ENCODE measurements at regions not wholly inside any gene's neighbourhood (a gene's known extent, or its start where the extent isn't known, plus 50 kb on each side); places are given as distances from the start of the nearest gene placed in this dataset.
A peak's percentile ranks its signal among the peaks of the same experiment; 100 is the strongest.
"Not testable (repeated sequence)": the region's sequence is repeated elsewhere in the genome, so short reads cannot be mapped to it uniquely, and the experiment has no call there.

DNA sequence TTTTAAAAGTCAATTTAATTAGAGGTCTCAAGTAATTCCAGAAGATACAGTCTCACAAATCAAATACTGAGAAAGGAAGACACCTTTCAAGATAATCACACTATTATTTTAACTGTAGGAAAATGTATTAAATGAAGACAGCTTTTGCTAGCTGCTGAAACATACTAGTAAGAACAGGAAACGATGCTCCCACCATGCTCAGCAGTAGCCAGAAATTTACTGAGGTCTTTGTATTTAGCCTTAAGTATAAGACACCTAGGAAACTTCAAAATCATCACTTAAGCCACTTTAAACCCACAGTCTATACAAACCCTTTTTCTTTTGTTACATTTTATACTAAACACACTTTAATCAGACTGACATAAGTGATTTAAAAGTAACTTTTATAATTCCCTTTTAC is 72.7 kb upstream of the NPIPB12 start:
- DNase-seq (ENCODE audit: low read depth); H3K4me3 ChIP-seq (ENCODE audit: low read depth, low read length): not testable (repeated sequence)

DNA sequence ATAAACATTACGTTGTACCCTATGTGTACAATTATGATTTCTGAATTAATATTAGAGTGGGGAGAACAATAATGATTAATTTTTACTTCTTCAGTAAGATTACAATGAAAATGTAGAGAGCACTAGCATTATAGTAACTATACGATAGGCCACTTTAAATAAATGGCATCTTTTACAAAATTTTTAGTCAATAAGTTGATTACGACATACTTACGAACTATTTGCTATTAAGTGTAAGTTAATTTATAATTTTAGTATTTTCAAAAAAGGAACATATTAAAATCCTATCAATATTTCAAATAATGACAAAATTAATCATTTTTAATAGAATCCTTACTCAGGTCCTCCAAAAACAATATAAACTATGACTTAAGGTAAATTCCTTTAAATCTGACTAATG is 75.6 kb upstream of the NPIPB12 start:
- not testable (repeated sequence) for H3K4me3 ChIP-seq (ENCODE audit: low read depth, low read length); DNase-seq (ENCODE audit: low read depth)

DNA sequence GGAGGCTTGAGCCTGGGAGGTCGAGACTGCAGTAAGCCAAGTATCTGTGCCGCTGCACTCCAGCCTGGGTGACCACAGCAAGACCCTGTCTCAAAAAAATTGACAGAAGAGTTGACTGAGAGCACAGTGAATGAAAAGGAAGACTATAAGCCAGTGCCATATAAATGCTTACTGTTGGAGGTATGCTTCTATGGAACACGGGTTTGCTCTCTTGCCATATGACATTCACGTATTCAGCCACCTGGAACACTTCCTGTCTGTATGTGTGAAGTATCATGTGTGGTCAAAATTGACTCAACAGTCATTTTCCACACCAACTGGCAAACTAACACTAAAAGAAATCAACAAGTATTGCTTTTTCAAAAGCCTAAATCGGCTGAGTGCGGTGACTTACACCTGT is 71.1 kb upstream of the SPN start:
- DNase-seq (ENCODE audit: low read depth); H3K4me3 ChIP-seq (ENCODE audit: low read depth, low read length): not testable (repeated sequence)

DNA sequence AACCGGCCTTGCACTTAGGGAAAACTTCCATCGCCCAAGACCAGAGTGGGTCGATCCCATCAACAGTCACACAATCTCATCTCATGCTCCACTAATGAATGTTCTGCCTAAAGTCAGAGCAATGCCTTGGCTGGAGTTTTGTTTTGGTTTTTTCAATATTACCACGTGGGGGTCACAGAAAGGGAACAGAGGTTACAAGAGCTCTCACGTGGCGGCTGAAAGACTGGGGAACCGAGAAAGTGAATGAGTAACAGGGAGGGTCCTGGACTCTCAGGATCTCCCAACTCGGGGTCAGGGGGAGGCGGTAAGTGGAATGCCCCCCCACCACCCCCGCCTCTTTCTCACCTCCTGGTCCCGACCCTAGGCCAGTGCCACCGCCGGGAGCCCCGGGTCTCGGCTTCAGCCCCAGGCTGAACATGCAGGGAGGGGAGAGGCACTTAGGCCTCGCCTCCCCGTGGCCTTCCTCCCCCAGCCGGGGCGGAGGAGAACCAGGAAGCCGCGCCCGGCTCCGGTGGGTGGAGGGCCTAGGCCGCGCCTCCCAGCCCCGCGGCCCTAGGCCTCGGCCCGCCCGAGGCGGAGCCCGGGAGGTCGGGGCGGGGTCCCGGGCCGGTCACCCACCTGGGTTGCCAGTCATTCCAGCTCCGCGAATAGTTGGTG is 68.7 kb upstream of the SPN start:
- not testable (repeated sequence) for DNase-seq (ENCODE audit: low read depth)
- peak overlapping the region; percentile 61 for H3K4me3 ChIP-seq (ENCODE audit: low read depth, low read length)

DNA sequence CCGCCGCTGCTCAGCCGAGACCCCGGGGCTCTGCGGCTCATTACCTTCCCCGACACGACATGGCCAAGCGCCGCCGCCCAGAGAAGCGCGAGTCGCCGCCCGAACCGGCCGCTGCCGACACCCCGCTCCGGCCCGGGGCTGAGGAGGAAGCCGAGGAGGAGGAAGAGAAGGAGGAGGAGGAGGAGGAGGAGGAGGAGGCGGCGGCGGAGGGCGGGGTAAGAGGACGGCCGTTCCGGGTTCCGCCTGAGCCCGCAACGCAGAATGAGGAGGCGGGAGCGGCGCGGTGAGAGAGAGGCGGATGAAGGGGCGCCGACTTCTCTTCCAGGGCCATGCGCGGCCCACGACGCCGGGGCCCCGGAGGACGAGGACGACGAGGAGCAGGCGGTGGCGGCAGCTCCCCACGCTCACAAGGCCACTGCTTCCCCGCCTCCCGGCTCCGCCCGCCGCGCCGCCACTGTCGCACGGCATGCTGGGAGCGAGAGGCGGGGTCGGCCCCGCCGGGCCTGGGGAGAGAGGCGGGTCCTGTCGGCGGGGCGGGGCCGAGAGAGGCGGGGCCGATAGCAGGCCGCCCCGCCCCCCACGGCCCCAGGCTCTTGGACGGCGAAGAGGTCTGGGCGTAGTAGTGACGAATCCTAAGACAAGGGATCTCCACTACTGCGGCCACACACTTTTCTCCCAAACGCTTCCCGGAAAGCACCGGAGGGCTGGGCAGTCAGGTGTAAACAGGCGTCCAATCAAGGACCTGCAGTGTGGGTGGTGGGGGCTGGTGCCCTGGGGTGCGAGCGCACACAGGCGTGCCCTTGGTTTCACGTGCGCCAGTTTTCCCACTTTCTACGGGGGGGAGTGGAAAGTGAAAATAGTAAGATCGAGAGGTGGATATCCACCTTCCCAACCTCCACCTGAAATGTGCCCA is 67.9 kb upstream of the SPN start:
- DNase-seq (ENCODE audit: low read depth), result peak; percentile 88
- H3K4me3 ChIP-seq (ENCODE audit: low read depth, low read length), result peak overlapping the region; percentile 61

DNA sequence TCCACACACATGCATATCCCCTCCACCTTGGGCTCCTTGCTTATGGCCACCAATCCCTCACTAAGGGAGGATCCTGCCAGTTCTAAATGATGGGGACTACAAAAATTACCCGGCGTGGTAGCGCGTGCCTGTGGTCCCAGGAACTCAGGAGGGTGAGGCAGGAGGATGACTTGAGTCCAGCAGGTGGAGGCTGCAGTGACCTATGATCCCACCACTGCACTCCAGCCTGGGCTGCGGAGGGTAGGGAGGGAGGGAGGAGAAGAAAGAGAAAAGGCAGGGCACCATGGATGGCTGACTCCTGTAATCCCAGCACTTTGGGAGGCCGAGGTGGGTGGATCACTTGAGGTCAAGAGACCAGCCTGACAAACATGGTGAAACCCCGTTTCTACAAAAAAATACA is 66.0 kb upstream of the SPN start:
- DNase-seq (ENCODE audit: low read depth); H3K4me3 ChIP-seq (ENCODE audit: low read depth, low read length): not testable (repeated sequence)

DNA sequence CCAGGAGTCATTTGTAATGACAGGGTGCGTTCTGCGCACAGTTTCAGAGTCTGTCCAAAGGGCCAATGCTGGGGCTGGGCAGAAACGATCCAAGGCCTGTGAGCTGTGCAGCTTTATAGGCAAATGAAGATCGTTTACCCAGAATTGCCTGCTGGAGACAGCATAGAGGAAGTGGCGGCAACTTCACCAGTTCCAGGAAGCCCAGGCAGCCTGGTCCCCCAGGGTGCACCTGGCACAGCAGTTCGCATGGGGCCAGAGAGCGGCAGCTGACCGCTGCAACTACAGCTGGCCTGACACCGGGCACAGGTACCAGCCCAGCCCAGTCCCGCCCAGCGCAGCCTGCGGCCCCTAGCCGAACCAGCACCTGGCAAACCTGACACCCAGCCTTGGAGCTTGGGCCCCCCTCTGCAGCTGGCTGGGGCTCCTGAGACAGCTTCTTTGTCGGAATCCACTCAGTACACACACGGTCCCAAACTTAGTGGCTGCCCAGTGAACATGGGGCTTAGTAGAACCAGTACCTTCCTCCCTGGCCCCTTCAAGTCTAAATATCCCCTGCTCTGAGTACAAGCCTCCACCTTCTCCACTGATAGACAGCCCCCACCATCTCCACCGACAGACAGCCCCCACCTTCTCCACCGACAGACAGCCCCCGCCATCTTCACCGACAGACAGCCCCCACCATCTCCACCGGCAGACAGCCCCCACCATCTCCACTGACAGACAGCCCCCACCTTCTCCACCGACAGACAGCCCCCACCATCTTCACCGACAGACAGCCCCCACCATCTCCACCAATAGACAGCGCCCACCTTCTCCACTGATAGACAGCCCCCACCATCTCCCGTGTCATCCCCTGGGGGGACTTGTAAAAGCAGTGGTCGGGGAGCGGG is 62.7 kb upstream of the SPN start:
- not testable (repeated sequence) for DNase-seq (ENCODE audit: low read depth); H3K4me3 ChIP-seq (ENCODE audit: low read depth, low read length)

DNA sequence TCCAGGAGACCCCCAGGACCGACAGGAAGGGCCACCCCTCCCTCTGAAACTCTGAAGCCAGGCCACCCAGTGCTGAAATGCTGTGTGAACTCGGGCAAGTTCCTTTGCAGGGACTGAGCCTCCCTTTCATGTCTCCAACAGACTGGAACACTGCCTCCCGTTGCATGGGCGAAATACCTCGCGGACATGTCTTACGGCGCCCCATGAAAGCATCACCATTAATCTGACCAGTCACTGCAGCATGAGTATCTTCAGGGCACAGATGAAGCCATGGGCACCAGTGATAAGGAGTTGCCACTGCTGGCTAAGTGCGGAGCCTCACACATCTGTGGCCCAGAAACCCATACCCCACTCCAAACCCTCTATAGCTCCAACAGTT is 60.8 kb upstream of the SPN start:
- DNase-seq (ENCODE audit: low read depth); H3K4me3 ChIP-seq (ENCODE audit: low read depth, low read length): not testable (repeated sequence)

DNA sequence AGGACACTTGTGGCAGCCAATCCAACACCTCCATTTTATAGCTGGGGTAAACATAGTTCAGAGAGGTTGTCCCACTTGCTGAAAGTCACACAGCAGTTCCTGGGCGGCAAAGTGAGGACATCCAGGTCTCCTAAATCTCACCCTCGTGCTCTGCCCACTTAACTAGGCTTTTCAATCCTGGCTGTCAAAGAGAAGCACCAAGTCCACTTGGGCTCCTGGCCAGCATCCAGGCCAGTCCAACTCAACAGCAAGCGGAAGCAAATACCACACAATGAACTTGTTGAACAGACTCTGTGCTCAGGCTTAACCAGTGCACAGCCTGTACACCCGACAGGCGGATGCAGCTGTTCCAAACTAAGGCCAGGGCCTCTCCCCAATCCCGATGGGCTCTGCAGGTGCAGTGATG is 60.4 kb upstream of the SPN start:
- not testable (repeated sequence) for DNase-seq (ENCODE audit: low read depth); H3K4me3 ChIP-seq (ENCODE audit: low read depth, low read length)

DNA sequence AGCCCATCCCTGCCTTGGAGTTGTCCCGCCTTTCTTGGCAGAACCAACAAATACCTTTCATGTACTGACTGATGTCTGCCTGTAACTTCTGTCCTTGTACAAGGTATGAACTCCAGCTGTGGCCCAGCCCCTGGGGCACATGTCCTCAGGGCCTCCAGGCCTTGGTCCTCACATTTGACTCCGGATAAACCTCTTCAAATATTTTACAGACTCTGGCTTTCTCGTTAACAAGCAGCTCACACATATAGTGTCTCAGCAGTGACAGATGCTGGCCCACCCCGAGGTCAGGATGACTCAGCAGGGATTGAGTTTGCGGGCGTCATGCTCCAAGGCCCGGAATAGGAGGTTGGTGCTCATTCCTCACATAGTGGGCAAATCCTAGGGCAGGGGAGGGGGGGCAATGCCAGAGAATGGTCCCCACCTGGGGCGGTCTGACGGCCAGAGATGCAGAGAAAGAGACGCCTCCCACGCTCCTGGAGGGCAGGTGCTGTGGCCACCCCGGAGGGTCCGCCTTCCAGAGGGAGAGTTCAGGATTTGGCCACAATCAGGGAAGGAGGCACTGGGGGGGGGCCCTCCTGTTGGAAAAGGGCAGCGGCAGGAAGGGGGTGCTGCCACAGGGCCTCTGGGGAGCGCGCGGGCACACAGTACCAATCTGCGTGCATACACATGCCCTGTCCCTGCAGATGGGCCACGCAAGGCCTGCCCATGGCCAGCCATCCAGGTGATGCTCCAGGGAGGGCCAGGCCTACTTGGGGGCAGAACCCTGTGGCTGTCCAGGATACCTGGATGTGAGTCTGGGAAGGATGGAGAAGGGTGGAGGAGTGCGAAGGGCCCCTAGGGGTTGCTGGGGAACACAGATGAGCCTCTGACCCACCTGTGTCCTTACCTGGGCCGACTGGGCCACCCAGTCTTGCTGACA is 58.2 kb upstream of the SPN start:
- DNase-seq (ENCODE audit: low read depth); H3K4me3 ChIP-seq (ENCODE audit: low read depth, low read length): not testable (repeated sequence)

DNA sequence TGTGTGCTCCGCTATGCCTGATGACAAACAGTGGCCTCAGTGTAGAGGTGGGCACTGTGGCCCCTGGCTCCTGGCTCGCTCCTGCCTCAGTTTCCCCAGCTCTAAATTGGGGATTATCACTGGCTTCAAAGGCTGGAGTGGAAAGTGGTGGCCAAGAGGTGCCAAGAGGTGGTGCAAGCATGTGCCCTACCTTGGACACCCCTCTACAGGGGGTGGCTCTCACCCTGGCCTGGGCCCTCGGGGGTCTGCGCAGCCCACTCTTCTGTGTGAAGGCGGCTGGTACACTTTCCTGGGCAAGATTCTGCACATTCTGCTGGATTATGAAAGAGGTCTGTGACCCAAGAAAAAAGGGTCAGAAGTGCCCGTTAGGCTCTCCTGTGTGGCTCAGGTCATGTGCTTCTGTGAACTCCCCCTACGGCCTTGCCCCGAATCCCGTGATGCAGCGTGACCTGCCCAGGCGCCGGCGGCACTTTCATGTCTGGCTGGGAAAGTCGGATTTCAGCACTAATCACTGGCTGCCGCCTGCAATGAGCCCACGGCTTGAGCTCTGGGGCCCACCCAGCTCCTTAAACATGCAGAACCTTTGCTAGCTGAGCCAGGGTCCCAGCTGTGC is 57.3 kb upstream of the SPN start:
- H3K4me3 ChIP-seq (ENCODE audit: low read depth, low read length); DNase-seq (ENCODE audit: low read depth): not testable (repeated sequence)

DNA sequence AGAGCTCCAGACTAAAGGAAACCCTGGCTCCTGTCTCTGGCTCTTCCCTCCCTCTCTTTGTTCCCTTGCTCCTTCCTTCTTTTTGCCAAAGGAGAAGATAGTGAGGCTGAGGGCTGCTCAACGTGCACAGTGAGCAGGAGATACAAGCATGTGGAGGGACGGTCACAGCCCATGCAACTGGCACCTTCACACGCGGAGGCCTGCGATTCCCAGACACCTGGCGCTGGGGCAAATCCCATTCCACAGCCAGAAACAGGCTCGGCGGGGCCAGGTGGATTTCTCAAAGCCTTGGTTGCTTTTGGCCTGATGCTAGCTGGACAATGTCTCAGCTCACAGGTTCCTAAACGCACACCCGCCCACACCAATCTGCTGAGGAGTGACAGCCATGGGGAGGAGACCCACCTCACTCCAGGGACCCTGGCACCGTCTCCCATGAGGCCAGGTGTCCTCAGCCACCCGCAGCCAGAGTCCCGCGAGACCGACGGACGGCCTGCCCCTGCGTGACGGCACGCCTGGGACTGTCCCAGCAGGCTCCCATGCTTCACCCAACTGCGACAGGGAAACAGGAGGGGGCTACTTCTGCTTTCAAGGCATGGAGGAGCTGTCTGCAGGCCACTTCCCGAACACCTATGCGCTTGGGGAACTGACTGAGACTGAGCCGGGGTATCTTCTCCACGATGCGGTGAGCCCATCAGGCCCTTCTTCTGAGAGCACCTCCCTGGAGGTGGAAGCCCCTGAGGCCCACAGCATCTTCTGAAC is 56.2 kb upstream of the SPN start:
- not testable (repeated sequence) for DNase-seq (ENCODE audit: low read depth); H3K4me3 ChIP-seq (ENCODE audit: low read depth, low read length)

DNA sequence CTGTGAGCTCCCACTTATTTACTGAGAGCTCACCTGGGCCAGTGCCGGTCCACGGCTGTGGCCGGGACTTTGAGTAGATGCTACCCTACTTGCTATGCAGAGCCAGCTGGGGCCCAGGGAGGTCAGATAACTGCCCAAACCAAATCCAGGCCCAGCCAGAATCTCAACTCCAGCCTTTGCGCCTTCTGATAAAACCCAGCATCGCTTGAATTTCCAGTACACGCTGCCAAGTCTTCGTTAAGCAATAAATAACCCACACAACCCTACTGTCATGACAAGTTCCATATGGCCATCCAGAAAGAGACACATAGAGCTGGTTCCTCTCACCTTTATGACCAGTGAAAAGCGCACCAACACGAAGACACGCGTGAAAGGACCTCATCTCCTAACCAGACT is 55.6 kb upstream of the SPN start:
- not testable (repeated sequence) for H3K4me3 ChIP-seq (ENCODE audit: low read depth, low read length)

DNA sequence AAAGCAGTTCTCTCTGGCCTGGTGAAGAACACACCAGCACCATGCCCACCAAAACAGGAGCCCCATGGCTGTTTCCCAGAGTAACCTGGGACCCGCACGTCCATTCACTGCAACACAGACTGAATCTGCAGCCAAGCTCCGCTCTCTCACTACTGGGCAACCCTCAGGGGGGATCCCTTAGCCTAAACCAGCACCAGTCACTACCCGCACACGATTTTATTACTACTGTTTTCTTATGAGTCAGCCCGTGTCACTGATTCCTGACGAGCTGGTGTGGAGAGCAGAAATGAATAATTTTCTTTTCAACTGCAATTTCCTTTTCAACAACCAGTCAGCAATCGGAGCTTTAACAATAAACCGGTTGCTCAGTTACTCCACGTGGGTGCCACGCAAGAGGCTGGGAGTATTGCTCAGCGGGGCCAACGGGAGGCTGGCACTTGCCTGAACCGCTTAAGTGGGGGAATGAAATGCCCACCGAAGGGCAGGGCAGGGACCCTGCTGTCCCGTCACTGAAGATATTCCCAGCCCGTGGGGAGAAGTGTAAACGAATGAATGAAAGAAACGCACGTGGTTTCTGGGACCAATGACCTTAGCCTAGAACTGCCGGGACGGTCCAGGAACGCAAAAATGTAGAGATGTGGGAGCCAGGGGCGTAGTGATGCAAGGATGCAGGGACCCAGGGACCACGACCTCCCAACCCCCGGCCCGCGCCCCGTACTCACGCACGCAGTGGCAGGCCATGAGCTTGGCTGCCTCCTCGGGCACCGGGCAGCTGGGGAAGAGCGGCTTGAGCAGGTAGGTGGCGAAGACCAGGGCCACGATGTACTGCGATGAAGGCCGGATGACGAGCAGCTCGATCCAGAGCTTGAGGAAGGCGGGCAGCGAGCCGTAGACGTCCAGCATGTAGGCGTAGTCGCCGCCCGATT is 50.4 kb upstream of the SPN start:
- DNase-seq (ENCODE audit: low read depth), result not testable (repeated sequence)

More for the DNA sequence above, 55.6 kb upstream of the SPN start:
- DNase-seq (ENCODE audit: low read depth), result peak; percentile 15

More for the DNA sequence above, 50.4 kb upstream of the SPN start:
- H3K4me3 ChIP-seq (ENCODE audit: low read depth, low read length), result peak overlapping the region; percentile 57
